CD4-positive, alpha-beta T cell (primary cell): ENCODE measurements at regions not wholly inside any gene's neighbourhood (a gene's known extent, or its start where the extent isn't known, plus 50 kb on each side); places are given as distances from the start of the nearest gene placed in this dataset.

Source experiments
- ATAC-seq: fragments of 200-7000 bp; cut with Tn5 transposase; one replicate; pipeline ENCODE4 v1.10.0; 2022; ENCODE audit warnings: mild to moderate bottlenecking; ENCODE audit not compliant: poor library complexity
- CTCF ChIA-PET: fragments of 350-600 bp; sonication (Branson Sonifier 250); formaldehyde crosslinking; loops from one replicate; lab custom pipeline; 2021; ENCODE audit warnings: antibody characterized with exemption, inconsistent platforms; lab: Charles Lee
- POLR2A ChIA-PET: fragments of 350-600 bp; sonication (Branson Sonifier 250); formaldehyde crosslinking; loops from one replicate; lab custom pipeline; 2021; ENCODE audit warnings: antibody characterized with exemption, inconsistent platforms; lab: Charles Lee
- DNase-seq, 14 experiments: peaks; one replicate each; pipeline ENCODE4 v3.0.0-alpha.2; 2013 to 2020; ENCODE audit warnings: mixed read lengths in 2 of 14
- H3K27ac ChIP-seq, 2 donors: one replicate each; pipeline versions ENCODE4 v1.5.1 to v1.7.0; 2013; ENCODE audit warnings: low read length in 2 of 2, low read depth in 1 of 2, mild to moderate bottlenecking in 1 of 2
- H3K27me3 ChIP-seq, 2 experiments: 1 replicate in 1 of 2; 2 replicates in 1 of 2; pipeline versions ENCODE4 v1.6.1 to v1.7.0; 2013; ENCODE audit warnings: low read length in 2 of 2, control low read depth in 1 of 2, mild to moderate bottlenecking in 1 of 2, moderate library complexity in 1 of 2; ENCODE audit not compliant: insufficient read depth in 2 of 2, control insufficient read depth in 1 of 2
- H3K36me3 ChIP-seq: one replicate; pipeline ENCODE4 v1.6.1; 2013; ENCODE audit warnings: low read length, control low read depth; ENCODE audit not compliant: insufficient read depth
- H3K4me1 ChIP-seq: one replicate; pipeline ENCODE4 v1.6.1; 2013; ENCODE audit warnings: low read length, control low read depth; ENCODE audit not compliant: insufficient read depth
- H3K4me3 ChIP-seq: one replicate; pipeline ENCODE4 v1.5.1; 2013; ENCODE audit warnings: mild to moderate bottlenecking, low read length, moderate library complexity
- H3K9me3 ChIP-seq, 2 experiments: 1 replicate in 1 of 2; 2 replicates in 1 of 2; pipeline versions ENCODE4 v1.6.1 to v1.7.0; 2013; ENCODE audit warnings: low read length in 2 of 2, mild to moderate bottlenecking in 2 of 2, control low read depth in 1 of 2, moderate library complexity in 1 of 2; ENCODE audit not compliant: control insufficient read depth in 1 of 2, insufficient read depth in 1 of 2
- H3K27ac Mint-ChIP-seq: one replicate; pipeline ENCODE4 v1.8.0; 2020; ENCODE audit warnings: mixed read lengths
- H3K27me3 Mint-ChIP-seq: one replicate; pipeline ENCODE4 v1.8.0; 2021; ENCODE audit warnings: mixed read lengths
- H3K36me3 Mint-ChIP-seq: one replicate; pipeline ENCODE4 v1.8.0; 2021; ENCODE audit warnings: low read depth, mixed read lengths
- H3K4me1 Mint-ChIP-seq: one replicate; pipeline ENCODE4 v1.8.0; 2021; ENCODE audit warnings: low read depth, mixed read lengths
- H3K4me3 Mint-ChIP-seq: one replicate; pipeline ENCODE4 v1.8.0; 2020; ENCODE audit warnings: mild to moderate bottlenecking, mixed read lengths
- H3K9me3 Mint-ChIP-seq: one replicate; pipeline ENCODE4 v1.8.0; 2020; ENCODE audit warnings: mixed read lengths
- CTCF ChIP-seq: fragments of 200-600 bp; IDR thresholded peaks from one replicate; pipeline ENCODE4 v1.8.0; 2022; ENCODE audit warnings: antibody characterized with exemption, mild to moderate bottlenecking
- intact Hi-C, 2 experiments: fragments of 100-400 bp; cut with DNase I in 1 of 2; cut with micrococcal nuclease in 1 of 2; formaldehyde crosslinking; loops; one replicate each; pipeline versions ENCODE4 v1.15.1 to v1.9.0; 2023 to 2025; cut with DNase I, micrococcal nuclease

GRCh38 chr14:53538316-53538881 is 385.3 kb upstream of the DDHD1 start:
- CTCF ChIA-PET = no interaction called here
- intact Hi-C loops = loop anchor here in 1 of 2 experiments (5.0 kb wide), 1 partner anchor 639 kb away; no protein-coding TSS in a partner anchor
- Histone ChIP-seq H3K4me1 (no peaks in the 10 kb centered on the region), H3K36me3 (no peaks in the 10 kb centered on the region), H3K9me3 (no peaks in the 10 kb centered on the region), H3K27ac (no peak overlapping the region), H3K27me3 (no peaks in the 10 kb centered on the region), H3K4me3 (no peak overlapping the region)
- ATAC-seq = no peak
- H3K4me1 Mint-ChIP-seq = no peaks in the 10 kb centered on the region
- POLR2A ChIA-PET = no interaction called here
- H3K4me3 Mint-ChIP-seq = no peak overlapping the region
- H3K9me3 Mint-ChIP-seq = no peaks in the 10 kb centered on the region
- no peak for DNase-seq
- H3K36me3 Mint-ChIP-seq = no peaks in the 10 kb centered on the region
- TF ChIP-seq CTCF = no peak
- H3K27ac Mint-ChIP-seq = no peak overlapping the region
- H3K27me3 Mint-ChIP-seq = no peaks in the 10 kb centered on the region

- Histone ChIP-seq H3K4me3 (no peak overlapping the region), H3K9me3 (no peaks in the 10 kb centered on the region), H3K27me3 (no peaks in the 10 kb centered on the region), H3K4me1 (no peaks in the 10 kb centered on the region), H3K36me3 (no peaks in the 10 kb centered on the region), H3K27ac (no peak overlapping the region)
- Mint-ChIP-seq H3K4me1 (no peaks in the 10 kb centered on the region), H3K9me3 (no peaks in the 10 kb centered on the region), H3K27ac (no peak overlapping the region), H3K27me3 (no peaks in the 10 kb centered on the region), H3K36me3 (no peaks in the 10 kb centered on the region), H3K4me3 (no peak overlapping the region)
- ATAC-seq (no peak), DNase-seq (no peak)
- TF ChIP-seq CTCF = no peak
- ChIA-PET CTCF (no interaction called here), POLR2A (no interaction called here)
- intact Hi-C loops = loop anchor here in 1 of 2 experiments (5.0 kb wide), 1 partner anchor 640 kb away; no protein-coding TSS in a partner anchor
Measured at GRCh38 chr14:53537422-53538315, 384.5 kb upstream of the DDHD1 start.

- Histone ChIP-seq H3K4me3 (no peak overlapping the region), H3K27ac (no peak overlapping the region), H3K4me1 (no peaks in the 10 kb centered on the region), H3K36me3 (no peaks in the 10 kb centered on the region), H3K27me3 (no peaks in the 10 kb centered on the region), H3K9me3 (no peaks in the 10 kb centered on the region)
- Mint-ChIP-seq H3K27me3 (no peaks in the 10 kb centered on the region), H3K27ac (no peak overlapping the region), H3K36me3 (no peaks in the 10 kb centered on the region), H3K4me3 (no peak overlapping the region), H3K4me1 (no peaks in the 10 kb centered on the region), H3K9me3 (no peaks in the 10 kb centered on the region)
- no peak for DNase-seq
- ATAC-seq = no peak
- intact Hi-C loops = loop anchor here in 1 of 2 experiments (5.0 kb wide), 1 partner anchor 641 kb away; no protein-coding TSS in a partner anchor
- TF ChIP-seq CTCF = no peak
- ChIA-PET POLR2A (no interaction called here), CTCF (no interaction called here)
Measured at GRCh38 chr14:53536446-53536845, 383.3 kb upstream of the DDHD1 start.
